Parathyroid adenoma (tissue), 2 donors: ENCODE measurements at regions not wholly inside any gene's neighbourhood (a gene's known extent, or its start where the extent isn't known, plus 50 kb on each side); places are given as distances from the start of the nearest gene placed in this dataset.

Experiments used
- H2AFZ ChIP-seq: fragments of 300-600 bp; sonication (generic); one replicate; pipeline ENCODE4 v1.7.0; 2017; ENCODE audit warnings: antibody characterized with exemption, mild to moderate bottlenecking
- H3K27ac ChIP-seq: fragments of 300-600 bp; sonication (generic); one replicate; pipeline ENCODE4 v1.7.0; 2017
- H3K27me3 ChIP-seq: fragments of 300-600 bp; sonication (generic); one replicate; pipeline ENCODE4 v1.7.0; 2017; ENCODE audit warnings: low read length; ENCODE audit not compliant: control insufficient read depth, insufficient read depth
- H3K36me3 ChIP-seq: fragments of 300-600 bp; sonication (generic); one replicate; pipeline ENCODE4 v1.7.0; 2017; ENCODE audit warnings: low read length; ENCODE audit not compliant: control insufficient read depth, insufficient read depth
- H3K4me1 ChIP-seq: fragments of 300-600 bp; sonication (generic); one replicate; pipeline ENCODE4 v1.7.0; 2017; ENCODE audit warnings: control low read depth
- H3K4me2 ChIP-seq: fragments of 300-600 bp; sonication (generic); one replicate; pipeline ENCODE4 v1.7.0; 2017; ENCODE audit warnings: low read length
- H3K4me3 ChIP-seq: fragments of 300-600 bp; sonication (generic); one replicate; pipeline ENCODE4 v1.7.0; 2017; ENCODE audit warnings: low read depth, low read length
- H3K79me2 ChIP-seq: fragments of 300-600 bp; sonication (generic); one replicate; pipeline ENCODE4 v1.7.0; 2017; ENCODE audit warnings: control low read depth
- H3K9ac ChIP-seq: fragments of 300-600 bp; sonication (generic); one replicate; pipeline ENCODE4 v1.7.0; 2017; ENCODE audit warnings: mild to moderate bottlenecking
- H3K9me3 ChIP-seq: fragments of 300-600 bp; sonication (generic); one replicate; pipeline ENCODE4 v1.7.0; 2017; ENCODE audit warnings: low read length; ENCODE audit not compliant: control insufficient read depth
- CTCF ChIP-seq: fragments of 300-600 bp; sonication (generic); IDR thresholded peaks from one replicate; pipeline ENCODE4 v1.7.0; 2017; ENCODE audit warnings: antibody characterized with exemption, mild to moderate bottlenecking
- donor health status: primary hyperparathyroidism.

GRCh38 chr4:41454423-41454822 lies 83.5 kb upstream of the LIMCH1 start:
- Histone ChIP-seq H3K4me1 (no peaks in the 10 kb centered on the region), H3K36me3 (no peaks in the 10 kb centered on the region), H2AFZ (no peak overlapping the region), H3K4me3 (no peak overlapping the region), H3K9me3 (no peaks in the 10 kb centered on the region), H3K27me3 (no peaks in the 10 kb centered on the region), H3K4me2 (no peak overlapping the region), H3K79me2 (no peaks in the 10 kb centered on the region), H3K9ac (no peak overlapping the region), H3K27ac (no peak overlapping the region)
- no peak for TF ChIP-seq CTCF

- Histone ChIP-seq H3K4me1 (no peaks in the 10 kb centered on the region), H3K36me3 (no peaks in the 10 kb centered on the region), H3K9me3 (no peaks in the 10 kb centered on the region), H2AFZ (no peak overlapping the region), H3K27ac (no peak overlapping the region), H3K27me3 (no peaks in the 10 kb centered on the region), H3K79me2 (peaks cover 2% of the 10 kb centered on the region), H3K4me2 (no peak overlapping the region), H3K9ac (no peak overlapping the region), H3K4me3 (no peak overlapping the region)
- no peak for TF ChIP-seq CTCF
These were observed 82.8 kb upstream of the LIMCH1 start for GRCh38 chr4:41455206-41455605.

DNA sequence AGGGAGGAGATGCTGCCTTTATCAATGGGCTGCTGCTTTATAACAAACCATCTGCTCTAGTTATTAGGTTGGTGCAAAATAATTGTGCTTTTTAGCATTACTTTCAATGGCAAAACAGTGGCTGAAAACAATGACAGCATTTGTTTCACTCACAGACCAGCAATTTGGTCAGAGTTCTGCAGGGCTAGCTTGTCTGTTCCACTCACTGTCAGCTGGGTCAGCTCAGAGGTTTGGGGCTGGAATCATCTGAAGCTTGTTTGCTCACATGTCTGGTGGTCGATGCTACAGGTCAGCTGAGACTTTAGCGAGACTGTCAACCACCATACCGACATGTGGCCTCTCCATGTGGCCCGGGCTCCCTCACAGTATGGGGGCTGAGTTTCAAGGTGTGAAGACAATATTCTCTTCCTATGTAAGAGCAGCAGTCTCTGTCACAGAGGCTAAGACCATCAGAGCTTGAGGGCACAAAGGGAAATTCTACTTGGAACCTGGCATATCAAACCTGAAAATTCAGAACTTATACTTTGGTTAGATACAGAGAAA lies 81.3 kb upstream of the LIMCH1 start:
- H2AFZ ChIP-seq: no peak overlapping the region
- H3K4me2 ChIP-seq: no peak overlapping the region
- no peak overlapping the region for H3K4me3 ChIP-seq
- no peak overlapping the region for H3K9ac ChIP-seq
- no peak overlapping the region for H3K27ac ChIP-seq
- no peaks in the 10 kb centered on the region for H3K9me3 ChIP-seq
- no peaks in the 10 kb centered on the region for H3K4me1 ChIP-seq
- no peaks in the 10 kb centered on the region for H3K36me3 ChIP-seq
- TF ChIP-seq CTCF: no peak
- no peaks in the 10 kb centered on the region for H3K27me3 ChIP-seq
- H3K79me2 ChIP-seq: peaks cover 2% of the 10 kb centered on the region

GRCh38 chr4:41458689-41459088 lies 79.3 kb upstream of the LIMCH1 start:
- Histone ChIP-seq H3K4me2 (no peak overlapping the region), H3K79me2 (peaks cover 2% of the 10 kb centered on the region), H3K4me3 (no peak overlapping the region), H3K9ac (no peak overlapping the region), H3K36me3 (no peaks in the 10 kb centered on the region), H3K9me3 (no peaks in the 10 kb centered on the region), H3K4me1 (no peaks in the 10 kb centered on the region), H3K27me3 (no peaks in the 10 kb centered on the region), H2AFZ (no peak overlapping the region), H3K27ac (no peak overlapping the region)
- no peak for TF ChIP-seq CTCF

- Histone ChIP-seq H3K9ac (no peak overlapping the region), H3K79me2 (peaks cover 2% of the 10 kb centered on the region), H3K27ac (no peak overlapping the region), H3K4me3 (no peak overlapping the region), H3K27me3 (no peaks in the 10 kb centered on the region), H3K9me3 (no peaks in the 10 kb centered on the region), H2AFZ (no peak overlapping the region), H3K4me1 (no peaks in the 10 kb centered on the region), H3K36me3 (no peaks in the 10 kb centered on the region), H3K4me2 (no peak overlapping the region)
- TF ChIP-seq CTCF: no peak
These were observed 77.3 kb upstream of the LIMCH1 start for GRCh38 chr4:41460641-41461040.
